Mucosa of rectum (tissue), 2 donors: ENCODE measurements at regions not wholly inside any gene's neighbourhood (a gene's known extent, or its start where the extent isn't known, plus 50 kb on each side); places are given as distances from the start of the nearest gene placed in this dataset.
"Not testable (repeated sequence)": the region's sequence is repeated elsewhere in the genome, so short reads cannot be mapped to it uniquely, and the experiment has no call there.

Experiments used
- H3K27ac ChIP-seq, 2 donors: one replicate each; pipeline ENCODE4 v1.7.0; 2013; ENCODE audit warnings: inconsistent platforms in 2 of 2, low read depth in 2 of 2, low read length in 2 of 2
- H3K27me3 ChIP-seq, 2 donors: one replicate each; pipeline ENCODE4 v1.7.0; 2013; ENCODE audit warnings: low read length in 2 of 2; ENCODE audit not compliant: control insufficient read depth in 2 of 2, insufficient read depth in 2 of 2
- H3K36me3 ChIP-seq, 2 donors: one replicate each; pipeline ENCODE4 v1.7.0; 2013; ENCODE audit warnings: low read length in 2 of 2; ENCODE audit not compliant: control insufficient read depth in 2 of 2, insufficient read depth in 2 of 2
- H3K4me1 ChIP-seq, 2 donors: one replicate each; pipeline ENCODE4 v1.7.0; 2013; ENCODE audit warnings: low read length in 2 of 2, mild to moderate bottlenecking in 1 of 2; ENCODE audit not compliant: control insufficient read depth in 2 of 2, insufficient read depth in 2 of 2
- H3K4me3 ChIP-seq, 2 donors: one replicate each; pipeline ENCODE4 v1.7.0; 2013; ENCODE audit warnings: low read length in 2 of 2
- H3K9ac ChIP-seq, 2 donors: one replicate each; pipeline ENCODE4 v1.7.0; 2013; ENCODE audit warnings: low read length in 2 of 2, low read depth in 1 of 2, mild to moderate bottlenecking in 1 of 2
- H3K9me3 ChIP-seq, 2 donors: one replicate each; pipeline ENCODE4 v1.7.0; 2013; ENCODE audit warnings: low read length in 2 of 2; ENCODE audit not compliant: control insufficient read depth in 2 of 2
- donor health status: healthy.
- donor health status: Normal muscosa, but diverticular disease.

DNA sequence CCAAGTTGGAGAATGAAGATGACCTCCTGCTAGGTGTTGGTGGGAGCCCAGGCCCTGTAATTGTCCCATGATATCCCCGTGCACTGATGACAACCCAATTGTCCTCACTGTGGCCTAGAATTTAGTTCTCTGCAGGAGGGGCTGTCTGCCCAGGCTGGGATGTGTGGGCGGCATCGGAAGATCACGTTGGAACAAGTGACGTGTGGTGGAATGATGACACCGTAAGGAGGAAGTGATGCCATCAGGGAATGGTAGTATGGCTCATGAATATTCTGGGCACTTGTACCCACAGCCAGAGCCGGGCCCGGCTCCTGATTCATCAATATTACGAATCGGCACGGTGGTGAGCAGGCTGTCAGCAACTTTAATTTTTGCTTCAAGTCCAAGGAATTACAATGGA is 111.6 kb downstream of the MIAT start:
- Histone ChIP-seq H3K36me3 (peaks cover 0 to 2% of the 10 kb centered on the region in 2 donors), H3K27me3 (no peaks in the 10 kb centered on the region), H3K4me3 (no peak overlapping the region), H3K27ac (no peak overlapping the region), H3K9ac (no peak overlapping the region), H3K4me1 (no peaks in the 10 kb centered on the region), H3K9me3 (no peaks in the 10 kb centered on the region)

DNA sequence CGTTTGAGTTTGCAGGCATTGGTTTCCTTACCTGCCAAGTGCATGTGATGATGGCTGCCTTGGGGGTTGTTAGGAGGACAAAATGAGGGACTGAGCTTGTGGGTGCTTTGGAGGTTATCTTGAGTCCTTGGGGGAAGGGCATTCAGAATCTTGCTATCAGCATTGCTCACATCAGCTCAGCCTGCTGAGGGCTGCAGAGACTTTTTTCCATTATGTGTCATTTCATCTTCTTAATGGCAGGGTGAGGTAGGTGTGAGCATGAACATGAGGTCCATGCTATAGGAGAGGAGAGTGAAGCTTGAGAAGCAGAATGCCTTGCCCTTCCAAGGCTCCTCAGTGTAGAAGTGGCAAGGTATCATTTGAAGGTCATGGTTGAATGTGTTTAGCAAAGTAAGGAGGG is 112.3 kb downstream of the MIAT start:
- Histone ChIP-seq H3K27ac (no peak overlapping the region), H3K4me3 (no peak overlapping the region), H3K9me3 (no peaks in the 10 kb centered on the region), H3K9ac (no peak overlapping the region), H3K36me3 (peaks cover 0 to 2% of the 10 kb centered on the region in 2 donors), H3K27me3 (no peaks in the 10 kb centered on the region), H3K4me1 (no peaks in the 10 kb centered on the region)

DNA sequence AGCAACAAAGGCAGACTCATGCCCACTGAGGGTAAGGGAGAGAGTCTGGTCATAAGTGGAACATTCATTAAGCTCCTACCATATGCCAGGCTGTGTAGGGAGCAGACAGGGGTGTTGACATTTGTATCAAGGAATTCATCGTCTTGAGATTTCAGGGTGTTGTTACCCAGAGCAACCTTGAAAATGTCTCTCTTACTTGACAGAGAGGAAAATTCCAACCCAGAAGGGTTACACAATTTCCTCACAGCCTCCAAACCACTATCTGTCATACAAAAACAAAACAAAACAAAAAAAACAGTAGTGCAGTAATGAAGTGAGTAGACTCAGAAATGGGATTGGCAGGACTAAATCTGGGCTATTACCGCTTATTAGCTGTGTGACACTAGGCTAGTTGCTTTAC is 113.2 kb downstream of the MIAT start:
- H3K27me3 ChIP-seq = no peaks in the 10 kb centered on the region
- no peak overlapping the region for H3K9ac ChIP-seq
- H3K4me1 ChIP-seq = no peaks in the 10 kb centered on the region
- H3K4me3 ChIP-seq = no peak overlapping the region
- no peaks in the 10 kb centered on the region for H3K9me3 ChIP-seq
- H3K27ac ChIP-seq = no peak overlapping the region
- H3K36me3 ChIP-seq = peaks cover 0 to 2% of the 10 kb centered on the region in 2 donors

DNA sequence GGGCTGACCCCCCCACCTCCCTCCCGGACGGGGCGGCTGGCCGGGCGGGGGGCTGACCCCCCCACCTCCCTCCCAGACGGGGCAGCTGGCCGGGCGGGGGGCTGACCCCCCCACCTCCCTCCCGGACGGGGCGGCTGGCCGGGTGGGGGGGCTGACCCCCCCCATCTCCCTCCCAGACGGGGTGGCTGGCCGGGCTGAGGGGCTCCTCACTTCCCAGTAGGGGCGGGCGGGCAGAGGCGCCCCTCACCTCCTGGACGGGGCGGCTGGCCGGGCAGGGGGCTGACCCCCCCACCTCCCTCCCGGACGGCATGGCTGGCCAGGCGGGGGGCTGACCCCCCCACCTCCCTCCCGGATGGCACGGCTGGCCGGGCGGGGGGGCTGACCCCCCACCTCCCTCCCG is 115.7 kb downstream of the MIAT start:
- not testable (repeated sequence) for H3K4me3 ChIP-seq, H3K4me1 ChIP-seq, H3K9ac ChIP-seq, H3K27me3 ChIP-seq, H3K27ac ChIP-seq, H3K36me3 ChIP-seq, H3K9me3 ChIP-seq

DNA sequence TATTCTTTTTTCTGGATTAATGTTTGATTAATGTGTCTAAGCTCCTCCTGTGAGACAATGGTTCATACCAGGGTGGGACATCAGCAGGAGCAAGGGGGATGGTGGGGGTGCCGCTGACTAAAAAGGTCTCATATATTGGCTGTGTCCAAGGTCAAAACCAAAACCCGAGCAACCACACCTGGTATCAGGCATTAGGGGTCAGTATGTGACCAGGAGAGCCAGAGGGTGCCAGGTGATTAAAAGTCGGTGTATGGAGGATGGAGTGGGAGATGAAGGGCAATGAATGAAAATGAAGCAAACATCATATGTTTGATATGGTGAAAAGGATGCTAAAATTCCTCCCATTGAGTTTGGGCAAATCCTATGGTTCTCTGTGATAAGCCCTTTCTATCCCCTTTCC is 118.0 kb downstream of the MIAT start:
- H3K27me3 ChIP-seq = no peaks in the 10 kb centered on the region
- H3K9me3 ChIP-seq = no peaks in the 10 kb centered on the region
- H3K36me3 ChIP-seq = peaks cover 8 to 13% of the 10 kb centered on the region in 2 donors
- no peaks in the 10 kb centered on the region for H3K4me1 ChIP-seq
- no peak overlapping the region for H3K4me3 ChIP-seq
- no peak overlapping the region for H3K9ac ChIP-seq
- H3K27ac ChIP-seq = no peak overlapping the region

DNA sequence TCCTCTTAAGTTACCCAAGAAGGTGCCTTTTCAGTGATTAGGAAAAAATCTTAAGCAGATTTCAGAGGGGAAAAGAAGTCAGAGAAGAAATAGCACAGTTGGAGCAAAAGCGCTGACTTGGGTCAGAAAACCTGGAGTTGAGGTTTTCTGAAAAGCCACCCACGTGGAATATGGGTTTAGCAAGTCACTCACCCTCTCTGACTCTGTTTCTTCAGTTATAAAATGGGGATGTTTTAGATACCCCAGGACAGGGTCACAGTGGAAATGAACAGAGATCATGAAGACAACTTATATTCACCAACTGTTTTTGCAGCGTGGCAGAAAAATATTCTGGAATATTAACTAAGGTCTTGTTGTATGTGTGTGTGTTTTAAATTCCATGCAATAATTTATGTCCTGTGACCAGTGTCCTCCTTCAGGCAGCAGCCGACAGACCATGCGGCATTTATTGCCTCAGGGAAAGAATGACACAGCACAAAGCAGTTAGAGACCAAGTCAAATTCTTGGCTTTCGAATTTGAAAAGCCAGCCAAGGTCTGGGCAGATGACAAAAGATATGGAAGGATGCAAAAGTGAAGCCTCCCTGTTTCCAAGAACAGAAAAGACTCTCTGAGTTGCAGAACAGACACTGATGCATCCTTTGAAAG is 119.9 kb downstream of the MIAT start:
- Histone ChIP-seq H3K4me1 (no peaks in the 10 kb centered on the region), H3K4me3 (no peak overlapping the region), H3K27ac (no peak overlapping the region), H3K27me3 (no peaks in the 10 kb centered on the region), H3K36me3 (peaks cover 14 to 16% of the 10 kb centered on the region in 2 donors), H3K9me3 (no peaks in the 10 kb centered on the region), H3K9ac (no peak overlapping the region)

DNA sequence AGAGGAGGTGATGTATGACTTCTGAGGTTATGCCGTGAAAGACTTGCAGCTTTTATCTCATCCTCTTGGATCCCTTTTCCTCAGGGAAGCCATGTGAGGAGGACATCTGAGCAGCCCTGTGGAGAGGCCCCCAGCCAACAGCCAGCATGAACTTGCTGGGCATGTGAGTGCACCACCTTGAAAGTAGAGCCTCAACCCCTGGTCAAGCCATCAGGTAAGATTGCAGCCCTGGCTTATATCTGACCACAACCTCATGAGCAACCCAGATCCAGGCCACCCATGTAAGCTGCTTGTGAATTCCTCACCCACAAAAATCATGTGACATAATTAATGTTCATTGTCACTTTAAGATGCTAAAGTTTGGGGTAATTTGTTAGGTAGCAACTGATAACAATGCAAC is 121.0 kb downstream of the MIAT start:
- peaks cover 14 to 16% of the 10 kb centered on the region in 2 donors for H3K36me3 ChIP-seq
- H3K9ac ChIP-seq = no peak overlapping the region
- H3K9me3 ChIP-seq = no peaks in the 10 kb centered on the region
- H3K27ac ChIP-seq = no peak overlapping the region
- no peak overlapping the region for H3K4me3 ChIP-seq
- H3K4me1 ChIP-seq = no peaks in the 10 kb centered on the region
- no peaks in the 10 kb centered on the region for H3K27me3 ChIP-seq

DNA sequence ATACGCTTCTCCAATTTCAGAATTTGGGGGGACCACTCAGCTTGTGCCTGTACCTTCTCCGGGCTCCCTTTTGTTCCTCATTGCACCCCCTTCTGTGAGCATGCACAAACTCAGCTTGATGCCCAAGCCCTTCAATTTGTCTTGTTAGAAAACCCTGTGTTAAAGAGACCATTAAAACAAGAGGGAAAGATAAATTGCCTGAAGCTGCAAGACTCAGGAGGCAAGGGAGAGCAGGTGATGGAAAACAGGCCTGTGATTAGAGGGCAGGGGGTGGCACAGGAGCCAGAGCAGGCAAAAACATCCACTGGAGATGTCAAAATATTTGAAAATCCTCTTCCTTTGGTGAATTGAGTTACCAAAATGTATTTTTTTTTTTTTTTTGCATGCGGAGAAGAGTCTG is 121.7 kb downstream of the MIAT start:
- Histone ChIP-seq H3K9me3 (no peaks in the 10 kb centered on the region), H3K27me3 (no peaks in the 10 kb centered on the region), H3K4me1 (no peaks in the 10 kb centered on the region), H3K36me3 (peaks cover 14 to 16% of the 10 kb centered on the region in 2 donors), H3K4me3 (no peak overlapping the region), H3K9ac (no peak overlapping the region), H3K27ac (no peak overlapping the region)

DNA sequence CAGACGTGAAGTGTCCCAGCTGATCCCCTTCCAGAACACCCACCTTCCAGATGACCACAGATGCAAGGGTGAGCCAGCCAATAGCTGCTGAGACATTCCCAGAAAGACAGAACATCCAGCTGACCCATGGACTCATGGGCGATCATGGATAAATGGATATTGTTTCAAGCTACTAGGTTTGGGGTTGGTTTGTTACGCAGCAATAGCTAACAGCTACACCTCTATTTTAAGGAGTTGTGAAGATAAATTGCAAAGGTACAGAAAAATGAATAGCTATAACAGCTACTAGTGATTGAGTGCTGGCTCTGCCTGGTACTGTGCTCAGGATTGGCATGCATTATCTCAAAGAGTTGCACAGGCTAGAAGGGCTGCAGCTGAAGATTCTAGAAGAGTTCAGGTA is 122.5 kb downstream of the MIAT start:
- Histone ChIP-seq H3K4me1 (no peaks in the 10 kb centered on the region), H3K4me3 (no peak overlapping the region), H3K27ac (no peak overlapping the region), H3K9me3 (no peaks in the 10 kb centered on the region), H3K36me3 (peaks cover 14 to 16% of the 10 kb centered on the region in 2 donors), H3K9ac (no peak overlapping the region), H3K27me3 (no peaks in the 10 kb centered on the region)

DNA sequence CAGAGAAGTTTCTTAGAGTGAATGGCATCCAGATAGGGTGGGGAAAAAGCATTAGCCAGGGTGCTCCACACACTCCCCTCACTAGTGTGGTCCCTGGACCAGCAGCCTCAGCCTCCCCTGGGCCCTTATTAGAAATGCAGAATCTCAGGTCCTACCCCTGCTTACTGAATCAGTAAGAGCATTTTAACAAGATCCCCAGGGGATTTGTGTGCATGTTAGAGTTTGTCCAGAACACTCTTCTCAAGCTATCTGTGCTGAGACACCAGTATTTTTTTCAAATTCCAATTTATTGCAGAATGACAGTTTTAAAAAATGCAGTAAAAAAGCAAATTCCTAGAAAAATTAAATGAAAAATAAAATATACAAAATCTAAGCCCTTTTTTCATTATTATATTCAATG is 123.1 kb downstream of the MIAT start:
- Histone ChIP-seq H3K4me3 (no peak overlapping the region), H3K9me3 (no peaks in the 10 kb centered on the region), H3K27me3 (no peaks in the 10 kb centered on the region), H3K9ac (no peak overlapping the region), H3K27ac (no peak overlapping the region), H3K4me1 (no peaks in the 10 kb centered on the region), H3K36me3 (peaks cover 14 to 16% of the 10 kb centered on the region in 2 donors)

DNA sequence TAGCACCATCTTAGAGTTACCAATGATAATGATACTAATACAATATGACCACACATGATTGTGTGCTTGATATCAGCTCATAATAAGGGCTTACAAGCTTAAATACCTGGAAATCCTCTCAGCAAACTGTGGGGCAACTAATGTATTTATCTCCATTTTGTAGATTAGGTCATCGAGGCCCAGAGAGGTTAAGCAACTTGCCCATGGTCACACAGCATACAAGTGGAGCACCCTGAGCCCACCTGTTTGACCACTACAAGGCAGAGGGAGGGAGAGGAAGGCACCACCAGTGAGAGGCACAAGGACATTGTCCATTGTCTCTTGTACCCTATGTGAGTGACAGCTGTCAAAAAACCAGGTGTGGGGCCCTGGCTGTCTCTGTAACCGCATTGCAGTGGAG is 123.7 kb downstream of the MIAT start:
- Histone ChIP-seq H3K27ac (no peak overlapping the region), H3K9me3 (no peaks in the 10 kb centered on the region), H3K4me1 (no peaks in the 10 kb centered on the region), H3K9ac (no peak overlapping the region), H3K27me3 (no peaks in the 10 kb centered on the region), H3K4me3 (no peak overlapping the region), H3K36me3 (peaks cover 14 to 16% of the 10 kb centered on the region in 2 donors)
